Erythroblast (primary cell): ENCODE measurements at regions not wholly inside any gene's neighbourhood (a gene's known extent, or its start where the extent isn't known, plus 50 kb on each side); places are given as distances from the start of the nearest gene placed in this dataset.

ENCODE experiments used
- DNase-seq, 2 experiments: peaks; one replicate each; lab custom pipeline; 2025; lab: John Stamatoyannopoulos, UW
- GATA1 ChIP-seq: IDR thresholded peaks from 2 replicates; pipeline ENCODE4 v1.6.1; 2011; ENCODE audit warnings: low read depth, mild to moderate bottlenecking, control low read depth, low read length, moderate library complexity
- POLR2A ChIP-seq: IDR thresholded peaks from 2 replicates; pipeline ENCODE4 v1.6.1; 2011; ENCODE audit warnings: mild to moderate bottlenecking, low read length

GRCh38 chr3:168416446-168416845, 320.7 kb upstream of the GOLIM4 start:
- TF ChIP-seq POLR2A, result no peak
- no peak for DNase-seq

DNA sequence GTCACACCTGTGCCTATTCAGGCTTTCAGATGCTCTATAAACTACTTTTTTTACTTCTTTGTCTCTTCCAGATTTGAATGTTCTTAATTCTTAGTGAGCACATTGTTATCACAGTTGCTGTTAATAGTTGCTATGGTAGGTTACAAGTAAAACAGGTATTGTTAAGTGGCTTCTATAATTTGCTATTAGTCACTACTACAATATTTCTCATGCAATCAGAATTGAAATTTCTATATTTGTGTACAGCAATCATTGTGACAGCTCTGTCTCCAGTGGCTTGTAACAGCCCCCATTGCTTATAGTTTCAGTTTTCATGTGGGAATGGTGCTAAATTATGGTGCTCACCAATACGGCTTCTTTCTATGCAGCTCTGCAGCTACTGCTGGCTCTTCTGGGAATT, 318.4 kb upstream of the GOLIM4 start:
- no peak for DNase-seq

GRCh38 chr3:168407381-168407780, 311.7 kb upstream of the GOLIM4 start:
- no peak for TF ChIP-seq GATA1
- TF ChIP-seq POLR2A, result no peak
- no peak for DNase-seq

More for the DNA sequence above, 318.4 kb upstream of the GOLIM4 start:
- TF ChIP-seq GATA1 (no peak), POLR2A (no peak)

DNA sequence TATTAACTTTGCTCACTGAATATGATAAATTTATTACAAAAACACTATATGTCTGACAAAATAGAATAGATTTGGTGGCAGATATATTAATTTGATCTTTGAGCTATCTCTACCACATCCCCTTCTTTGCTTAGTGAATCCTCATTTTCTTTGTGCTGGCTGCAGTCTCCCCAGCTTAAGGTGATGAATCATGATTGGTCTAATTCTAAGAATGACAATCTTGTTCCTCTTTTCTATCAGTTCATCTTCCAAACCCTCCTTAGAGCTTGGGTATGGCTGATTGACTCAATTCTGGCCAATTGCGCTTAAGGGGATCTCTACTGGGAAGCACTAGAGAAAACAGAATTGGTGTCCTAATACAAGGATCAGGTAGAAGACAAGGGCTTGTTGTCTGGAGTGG, 309.6 kb upstream of the GOLIM4 start:
- DNase-seq, result no peak
- TF ChIP-seq GATA1 (no peak), POLR2A (no peak)

- TF ChIP-seq GATA1 (no peak), POLR2A (no peak)
- DNase-seq, result no peak
These were observed 302.8 kb upstream of the GOLIM4 start for GRCh38 chr3:168398371-168399025.

DNA sequence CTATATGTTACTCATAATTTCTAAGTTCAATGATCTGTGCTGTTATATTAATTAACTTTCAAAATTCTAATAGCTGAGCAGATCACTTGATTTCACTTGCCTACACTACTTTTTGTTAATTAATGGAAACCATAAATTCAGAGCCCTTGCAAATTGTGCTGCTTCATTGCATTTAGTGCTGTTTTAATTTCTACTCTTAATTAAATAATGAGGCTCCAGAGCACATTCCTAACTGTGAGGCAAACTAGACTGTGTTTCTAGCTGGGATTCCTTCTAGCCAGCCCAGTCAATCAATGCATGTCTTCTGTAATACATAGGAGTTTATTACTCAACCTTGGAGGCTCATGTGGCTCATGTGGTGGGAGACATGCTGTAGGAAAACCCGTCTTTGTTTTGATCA, 301.1 kb upstream of the GOLIM4 start:
- no peak for DNase-seq
- TF ChIP-seq GATA1, result no peak
- no peak for TF ChIP-seq POLR2A

- no peak for DNase-seq
- TF ChIP-seq POLR2A (no peak), GATA1 (no peak)
These were observed 299.8 kb upstream of the GOLIM4 start for GRCh38 chr3:168395551-168395950.

- DNase-seq, result no peak
- TF ChIP-seq GATA1, result no peak
These were observed 298.7 kb upstream of the GOLIM4 start for GRCh38 chr3:168394439-168394838.

GRCh38 chr3:168386301-168386700, 290.6 kb upstream of the GOLIM4 start:
- no peak for DNase-seq
- TF ChIP-seq POLR2A (no peak), GATA1 (no peak)

DNA sequence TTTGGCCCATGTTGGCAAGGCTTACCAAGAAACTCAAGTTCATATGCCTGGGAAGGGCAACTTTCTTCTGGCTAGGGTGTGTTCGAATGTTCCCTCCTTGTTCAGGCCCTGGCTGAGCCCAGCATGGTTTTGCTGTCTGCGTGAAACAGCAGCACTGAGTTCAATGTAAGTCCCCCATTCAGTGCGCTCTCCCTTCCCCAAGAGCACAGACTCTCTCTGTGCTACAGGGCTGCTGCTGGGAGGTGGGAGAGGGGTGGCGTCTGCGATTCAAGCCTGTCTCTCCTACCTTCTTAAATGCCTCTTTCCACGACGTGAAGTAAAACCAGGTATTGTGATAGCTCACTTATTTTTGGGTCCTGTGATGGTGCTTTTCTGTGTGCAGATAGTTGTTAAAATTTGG, 289.3 kb upstream of the GOLIM4 start:
- TF ChIP-seq POLR2A (no peak), GATA1 (no peak)
- DNase-seq, result no peak

DNA sequence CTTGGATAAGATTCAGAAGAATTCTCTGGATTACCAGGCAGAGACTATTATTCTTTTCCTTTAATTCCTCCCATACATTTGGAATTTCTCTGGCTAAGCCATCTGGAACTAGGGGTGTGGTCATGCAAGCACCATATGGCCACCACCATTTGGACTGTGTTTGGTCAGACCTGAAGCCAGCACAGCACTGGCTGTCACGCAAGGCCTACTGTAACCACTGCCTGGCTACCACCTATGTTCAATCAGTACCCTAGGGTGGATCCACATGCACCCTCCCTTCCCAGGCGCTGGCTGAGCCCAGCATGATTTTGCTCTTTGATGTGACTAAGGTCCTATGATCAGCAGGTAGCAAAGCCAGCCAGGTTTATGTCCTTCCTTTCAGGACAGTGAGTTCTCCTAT, 287.8 kb upstream of the GOLIM4 start:
- TF ChIP-seq GATA1 (no peak), POLR2A (no peak)

GRCh38 chr3:168371846-168372245, 276.1 kb upstream of the GOLIM4 start:
- no peak for DNase-seq
- TF ChIP-seq GATA1, result no peak
- no peak for TF ChIP-seq POLR2A

More for the DNA sequence above, 287.8 kb upstream of the GOLIM4 start:
- no peak for DNase-seq

DNA sequence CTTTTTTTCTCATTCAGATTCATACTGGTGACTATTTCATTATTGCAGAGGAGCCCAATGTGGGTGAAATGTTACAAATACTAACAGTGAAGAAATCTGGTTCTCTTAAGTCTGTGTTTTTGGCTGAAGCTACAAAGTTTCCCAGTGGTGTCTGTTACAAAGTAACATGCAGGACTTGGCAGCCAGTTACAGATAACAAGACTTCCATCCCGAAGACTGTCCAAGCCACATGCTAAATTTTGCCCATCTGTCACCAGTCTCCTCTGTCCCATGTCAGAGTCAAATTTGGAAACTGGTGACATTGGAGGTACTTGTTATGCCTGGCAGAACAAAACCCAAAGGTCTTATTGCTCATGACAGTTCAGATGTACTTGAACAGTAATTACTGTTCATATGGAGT, 269.2 kb upstream of the GOLIM4 start:
- DNase-seq, result no peak
- no peak for TF ChIP-seq POLR2A
- TF ChIP-seq GATA1, result no peak

DNA sequence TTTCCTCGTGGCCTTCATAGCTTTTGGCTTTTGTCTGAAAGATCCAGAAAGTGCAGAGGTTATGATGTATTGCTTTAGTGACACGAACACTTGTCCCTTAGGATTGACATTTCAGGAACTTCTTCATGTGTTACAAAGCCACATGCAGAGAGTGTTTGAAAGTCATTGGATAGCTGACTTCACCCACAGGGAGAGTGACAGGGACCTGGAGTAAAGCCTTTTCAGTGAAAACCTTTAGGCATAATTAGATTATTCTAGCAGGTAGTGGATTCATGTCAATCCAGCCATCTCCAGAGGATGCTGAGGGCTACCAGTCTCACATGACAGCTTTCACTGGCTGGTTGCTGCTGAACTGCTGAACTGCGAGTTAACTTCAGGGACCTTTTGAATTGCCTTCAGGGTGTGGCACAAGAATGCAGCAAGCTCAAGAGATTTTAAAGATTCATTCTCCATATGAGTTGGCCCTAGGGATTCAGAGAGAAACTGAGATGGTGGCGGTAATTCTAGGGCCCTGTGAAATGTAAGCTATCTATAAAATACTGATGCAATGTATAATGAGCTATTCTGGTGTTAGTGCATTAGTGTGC, 267.0 kb upstream of the GOLIM4 start:
- no peak for DNase-seq
- TF ChIP-seq POLR2A (no peak), GATA1 (no peak)

DNA sequence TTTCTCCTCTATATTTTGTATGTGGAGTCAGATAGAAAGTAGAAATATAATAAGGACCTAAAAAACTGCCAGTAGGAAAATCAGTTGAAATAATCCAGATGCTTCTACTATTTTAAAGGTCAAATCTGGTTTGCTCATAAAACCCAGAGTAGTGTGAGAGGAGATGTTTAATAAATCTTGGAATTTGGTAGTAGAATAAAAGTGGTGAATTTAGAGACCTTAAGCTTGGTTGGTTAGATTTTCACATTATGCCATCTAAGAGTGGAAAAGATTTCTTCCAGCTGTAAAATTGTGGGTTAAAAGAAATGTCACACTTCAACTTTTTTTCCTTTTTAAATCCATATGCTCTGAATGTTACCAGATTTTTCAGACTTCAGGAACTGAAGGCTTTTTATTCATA, 266.4 kb upstream of the GOLIM4 start:
- no peak for DNase-seq
- TF ChIP-seq POLR2A (no peak), GATA1 (no peak)
